SU-DHL-6 (cell line): ENCODE measurements at regions not wholly inside any gene's neighbourhood (a gene's known extent, or its start where the extent isn't known, plus 50 kb on each side); places are given as distances from the start of the nearest gene placed in this dataset.

Experiments
- H2AFZ ChIP-seq: fragments of 200-600 bp; sonication (generic); 2 replicates; pipeline ENCODE4 v1.6.1; 2014; ENCODE audit warnings: low read depth, mild to moderate bottlenecking, moderate library complexity, mixed read lengths, antibody characterized with exemption, low read length; ENCODE audit not compliant: severe bottlenecking
- H3F3A ChIP-seq: fragments of 200-600 bp; shearing (Covaris generic); 2 replicates; pipeline ENCODE4 v1.6.0; 2016; ENCODE audit warnings: antibody characterized with exemption, mild to moderate bottlenecking; ENCODE audit not compliant: insufficient read depth
- H3K27ac ChIP-seq: fragments of 200-600 bp; sonication (generic); 2 replicates; pipeline ENCODE4 v1.5.1; 2016; ENCODE audit warnings: low read depth, mild to moderate bottlenecking, low read length, moderate library complexity, mixed read lengths
- H3K27me3 ChIP-seq: fragments of 200-600 bp; sonication (generic), shearing (Covaris generic); 2 replicates; pipeline ENCODE4 v1.6.0; 2014; ENCODE audit warnings: mild to moderate bottlenecking, low read length
- H3K36me3 ChIP-seq: fragments of 200-600 bp; sonication (generic); 2 replicates; pipeline ENCODE4 v1.6.1; 2014; ENCODE audit warnings: mild to moderate bottlenecking, low read length, mixed read lengths
- H3K4me2 ChIP-seq: fragments of 300-600, 200-600 bp; shearing (Covaris generic), sonication (generic); 2 replicates; pipeline ENCODE4 v1.6.0; 2014; ENCODE audit warnings: low read length, low read depth, mild to moderate bottlenecking; ENCODE audit not compliant: poor library complexity, severe bottlenecking
- H3K4me3 ChIP-seq: fragments of 200-600 bp; sonication (generic); 2 replicates; pipeline ENCODE4 v1.5.1; 2014; ENCODE audit warnings: antibody characterized with exemption, low read length, mild to moderate bottlenecking, mixed read lengths; ENCODE audit not compliant: insufficient read depth, poor library complexity, severe bottlenecking
- H3K79me2 ChIP-seq: fragments of 200-600 bp; sonication (generic); 2 replicates; pipeline ENCODE4 v1.6.1; 2014; ENCODE audit warnings: mild to moderate bottlenecking, low read length, moderate library complexity; ENCODE audit not compliant: insufficient read depth
- H3K9ac ChIP-seq: fragments of 200-600 bp; sonication (generic); 2 replicates; pipeline ENCODE4 v1.7.0; 2014; ENCODE audit warnings: mild to moderate bottlenecking, low read length
- H3K9me2 ChIP-seq: fragments of 200-600 bp; sonication (generic); replicated peaks from 2 replicates; pipeline ENCODE4 v1.6.1; 2014; ENCODE audit warnings: low read length; ENCODE audit not compliant: insufficient read depth
- H3K9me3 ChIP-seq: fragments of 200-600 bp; sonication (generic); 2 replicates; pipeline ENCODE4 v1.6.1; 2014; ENCODE audit warnings: low read length, mixed read lengths; ENCODE audit not compliant: insufficient read depth
- H4K20me1 ChIP-seq: fragments of 200-600 bp; sonication (generic); 2 replicates; pipeline ENCODE4 v1.6.1; 2014; ENCODE audit warnings: low read depth, mild to moderate bottlenecking, antibody characterized with exemption, low read length, moderate library complexity, mixed read lengths
- EZH2phosphoT487 ChIP-seq: fragments of 200-600 bp; sonication (generic), shearing (Covaris generic); conservative IDR thresholded peaks from 2 replicates; pipeline ENCODE4 v1.6.1; 2018; ENCODE audit warnings: mild to moderate bottlenecking, antibody characterized with exemption, low read length, moderate library complexity, mixed read lengths
- TF ChIP-seq, protein P1 (sequence below): fragments of 200-600 bp; sonication (generic); IDR thresholded peaks from one replicate; pipeline ENCODE4 v1.5.1; 2017; ENCODE audit warnings: antibody characterized with exemption, mild to moderate bottlenecking, low read length, moderate library complexity; ENCODE audit not compliant: insufficient read depth, poor library complexity, severe bottlenecking

- H3K4me2 ChIP-seq = no peak overlapping the region
Observed at GRCh38 chr4:89411539-89412309, 104.1 kb upstream of the GPRIN3 start.

DNA sequence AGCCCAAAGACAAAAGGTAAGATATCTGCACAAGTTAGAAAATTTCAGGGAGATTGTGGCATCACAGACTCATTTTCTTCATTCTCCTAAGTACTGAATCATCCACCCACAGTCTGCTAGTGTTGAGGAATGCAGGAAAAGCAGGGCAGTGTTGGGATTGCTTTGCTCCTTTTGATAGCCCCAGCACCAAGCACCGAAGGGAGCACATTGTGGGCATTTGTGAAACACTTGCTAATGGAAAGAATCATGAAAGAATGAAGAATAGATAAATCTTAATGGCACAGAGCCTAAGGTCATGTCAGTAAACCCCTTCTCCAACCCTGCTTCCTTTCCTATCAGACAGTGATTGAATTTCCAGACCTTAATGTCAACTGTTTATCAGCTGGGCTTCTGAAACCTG lies 103.1 kb upstream of the GPRIN3 start:
- Histone ChIP-seq H3K9me2 (no peaks in the 10 kb centered on the region), H3K9ac (no peak overlapping the region), H3K9me3 (no peaks in the 10 kb centered on the region), H3K4me3 (no peak overlapping the region), H2AFZ (no peak overlapping the region), H3K27ac (no peak overlapping the region), H4K20me1 (no peaks in the 10 kb centered on the region), H3K4me2 (no peak overlapping the region), H3F3A (no peaks in the 10 kb centered on the region), H3K27me3 (no peaks in the 10 kb centered on the region), H3K79me2 (no peaks in the 10 kb centered on the region), H3K36me3 (no peaks in the 10 kb centered on the region)
- TF ChIP-seq, protein P1, sequence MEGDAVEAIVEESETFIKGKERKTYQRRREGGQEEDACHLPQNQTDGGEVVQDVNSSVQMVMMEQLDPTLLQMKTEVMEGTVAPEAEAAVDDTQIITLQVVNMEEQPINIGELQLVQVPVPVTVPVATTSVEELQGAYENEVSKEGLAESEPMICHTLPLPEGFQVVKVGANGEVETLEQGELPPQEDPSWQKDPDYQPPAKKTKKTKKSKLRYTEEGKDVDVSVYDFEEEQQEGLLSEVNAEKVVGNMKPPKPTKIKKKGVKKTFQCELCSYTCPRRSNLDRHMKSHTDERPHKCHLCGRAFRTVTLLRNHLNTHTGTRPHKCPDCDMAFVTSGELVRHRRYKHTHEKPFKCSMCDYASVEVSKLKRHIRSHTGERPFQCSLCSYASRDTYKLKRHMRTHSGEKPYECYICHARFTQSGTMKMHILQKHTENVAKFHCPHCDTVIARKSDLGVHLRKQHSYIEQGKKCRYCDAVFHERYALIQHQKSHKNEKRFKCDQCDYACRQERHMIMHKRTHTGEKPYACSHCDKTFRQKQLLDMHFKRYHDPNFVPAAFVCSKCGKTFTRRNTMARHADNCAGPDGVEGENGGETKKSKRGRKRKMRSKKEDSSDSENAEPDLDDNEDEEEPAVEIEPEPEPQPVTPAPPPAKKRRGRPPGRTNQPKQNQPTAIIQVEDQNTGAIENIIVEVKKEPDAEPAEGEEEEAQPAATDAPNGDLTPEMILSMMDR = no peak
- TF ChIP-seq EZH2phosphoT487 = no peak

More at GRCh38 chr4:89411539-89412309, 104.1 kb upstream of the GPRIN3 start:
- TF ChIP-seq EZH2phosphoT487 = no peak
- TF ChIP-seq, protein P1 = no peak
- no peak overlapping the region for H3K27ac ChIP-seq
- no peaks in the 10 kb centered on the region for H3K9me2 ChIP-seq
- H3K4me3 ChIP-seq = no peak overlapping the region
- no peaks in the 10 kb centered on the region for H3K9me3 ChIP-seq
- no peaks in the 10 kb centered on the region for H3F3A ChIP-seq
- no peak overlapping the region for H2AFZ ChIP-seq
- H4K20me1 ChIP-seq = no peaks in the 10 kb centered on the region
- H3K27me3 ChIP-seq = no peaks in the 10 kb centered on the region
- H3K36me3 ChIP-seq = no peaks in the 10 kb centered on the region
- no peaks in the 10 kb centered on the region for H3K79me2 ChIP-seq
- no peak overlapping the region for H3K9ac ChIP-seq

DNA sequence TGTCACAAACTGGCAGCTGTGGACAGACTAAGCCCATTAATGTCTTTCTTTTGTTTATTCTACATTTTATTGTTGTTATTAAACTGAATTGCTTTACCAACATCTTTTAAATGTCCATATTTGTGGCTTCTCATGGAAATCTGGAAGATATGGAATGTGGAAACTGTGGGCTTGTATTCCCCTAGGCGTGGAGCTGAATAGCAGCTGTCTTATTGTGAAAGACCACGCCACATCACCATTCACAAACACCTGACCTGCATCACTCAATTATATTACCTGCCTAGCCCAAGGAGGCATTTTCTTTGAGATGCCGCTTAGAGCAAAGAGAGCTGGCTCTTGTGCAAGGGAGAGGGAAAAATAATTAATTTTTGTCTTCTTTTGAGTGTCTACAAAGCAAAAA lies 96.9 kb upstream of the GPRIN3 start:
- Histone ChIP-seq H4K20me1 (no peaks in the 10 kb centered on the region), H3K79me2 (no peaks in the 10 kb centered on the region), H3K36me3 (no peaks in the 10 kb centered on the region), H3K4me3 (no peak overlapping the region), H2AFZ (no peak overlapping the region), H3K27me3 (no peaks in the 10 kb centered on the region), H3K9me3 (no peaks in the 10 kb centered on the region), H3K27ac (no peak overlapping the region), H3F3A (no peaks in the 10 kb centered on the region), H3K4me2 (no peak overlapping the region), H3K9ac (no peak overlapping the region), H3K9me2 (no peaks in the 10 kb centered on the region)
- TF ChIP-seq EZH2phosphoT487 = no peak
- TF ChIP-seq, protein P1 = no peak
